OCI-LY1 (cell line): ENCODE measurements at regions not wholly inside any gene's neighbourhood (a gene's known extent, or its start where the extent isn't known, plus 50 kb on each side); places are given as distances from the start of the nearest gene placed in this dataset.

Experiments used
- EZH2 ChIP-seq: fragments of 200-600 bp; sonication (generic), shearing (Covaris generic); IDR thresholded peaks from 2 replicates; pipeline ENCODE4 v1.8.0; 2017; ENCODE audit warnings: borderline replicate concordance, mixed run types, mild to moderate bottlenecking, antibody characterized with exemption, low read length, moderate library complexity, mixed read lengths
- TF ChIP-seq, protein P1 (sequence below): fragments of 200-600 bp; sonication (generic), shearing (Covaris generic); IDR thresholded peaks from 2 replicates; pipeline ENCODE4 v1.5.1; 2017; ENCODE audit warnings: mild to moderate bottlenecking, antibody characterized with exemption, low read length, moderate library complexity, mixed read lengths

DNA sequence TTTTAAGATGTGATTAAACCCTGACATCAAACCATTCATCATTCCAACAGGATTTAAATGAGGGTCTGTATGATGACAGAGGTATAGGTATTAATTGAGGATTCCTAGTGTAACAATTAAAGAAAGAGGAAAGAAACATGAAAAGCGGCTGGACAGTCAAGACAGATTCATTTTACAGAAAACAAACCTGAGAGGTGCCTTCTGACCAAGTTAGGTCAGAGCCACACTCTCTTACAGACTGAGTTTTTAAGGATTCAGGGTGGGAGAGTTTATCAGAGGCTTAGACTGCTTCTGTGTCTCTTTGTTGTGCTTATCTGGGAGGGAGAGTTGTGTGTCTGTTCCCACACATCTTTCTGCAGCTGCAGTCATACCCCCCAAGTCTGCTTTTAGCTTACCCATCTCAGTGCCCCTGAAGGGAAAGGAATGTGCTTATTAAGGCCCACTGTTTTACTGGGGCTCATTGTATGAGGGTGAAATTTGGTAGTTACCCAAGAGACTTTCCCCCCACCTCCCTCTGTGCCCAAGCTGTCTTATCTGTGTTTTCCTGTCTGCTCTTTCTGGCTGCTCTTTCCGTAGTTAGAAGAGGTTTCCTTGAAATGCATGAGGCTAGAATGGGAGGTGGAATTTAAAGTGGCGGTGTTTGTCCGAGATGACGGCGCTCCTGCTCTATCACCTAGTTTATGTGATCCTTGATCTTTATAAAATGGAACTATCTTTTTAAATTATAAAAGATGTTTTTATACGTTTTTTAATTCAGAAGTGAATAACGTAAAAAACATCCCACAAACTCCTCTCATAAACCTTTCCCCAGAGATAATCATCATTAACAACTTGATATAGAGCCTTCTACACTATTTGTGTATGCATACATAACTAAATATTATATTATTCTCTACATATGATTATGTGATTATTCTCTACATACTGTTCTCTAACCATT, 96.0 kb upstream of the TNFSF4 start:
- TF ChIP-seq, protein P1, sequence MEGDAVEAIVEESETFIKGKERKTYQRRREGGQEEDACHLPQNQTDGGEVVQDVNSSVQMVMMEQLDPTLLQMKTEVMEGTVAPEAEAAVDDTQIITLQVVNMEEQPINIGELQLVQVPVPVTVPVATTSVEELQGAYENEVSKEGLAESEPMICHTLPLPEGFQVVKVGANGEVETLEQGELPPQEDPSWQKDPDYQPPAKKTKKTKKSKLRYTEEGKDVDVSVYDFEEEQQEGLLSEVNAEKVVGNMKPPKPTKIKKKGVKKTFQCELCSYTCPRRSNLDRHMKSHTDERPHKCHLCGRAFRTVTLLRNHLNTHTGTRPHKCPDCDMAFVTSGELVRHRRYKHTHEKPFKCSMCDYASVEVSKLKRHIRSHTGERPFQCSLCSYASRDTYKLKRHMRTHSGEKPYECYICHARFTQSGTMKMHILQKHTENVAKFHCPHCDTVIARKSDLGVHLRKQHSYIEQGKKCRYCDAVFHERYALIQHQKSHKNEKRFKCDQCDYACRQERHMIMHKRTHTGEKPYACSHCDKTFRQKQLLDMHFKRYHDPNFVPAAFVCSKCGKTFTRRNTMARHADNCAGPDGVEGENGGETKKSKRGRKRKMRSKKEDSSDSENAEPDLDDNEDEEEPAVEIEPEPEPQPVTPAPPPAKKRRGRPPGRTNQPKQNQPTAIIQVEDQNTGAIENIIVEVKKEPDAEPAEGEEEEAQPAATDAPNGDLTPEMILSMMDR = no peak
- TF ChIP-seq EZH2 = no peak
